ENCODE measurements at regions not wholly inside any gene's neighbourhood (a gene's known extent, or its start where the extent isn't known, plus 50 kb on each side); places are given as distances from the start of the nearest gene placed in this dataset.
A peak's percentile ranks its signal among the peaks of the same experiment; 100 is the strongest.

DNA sequence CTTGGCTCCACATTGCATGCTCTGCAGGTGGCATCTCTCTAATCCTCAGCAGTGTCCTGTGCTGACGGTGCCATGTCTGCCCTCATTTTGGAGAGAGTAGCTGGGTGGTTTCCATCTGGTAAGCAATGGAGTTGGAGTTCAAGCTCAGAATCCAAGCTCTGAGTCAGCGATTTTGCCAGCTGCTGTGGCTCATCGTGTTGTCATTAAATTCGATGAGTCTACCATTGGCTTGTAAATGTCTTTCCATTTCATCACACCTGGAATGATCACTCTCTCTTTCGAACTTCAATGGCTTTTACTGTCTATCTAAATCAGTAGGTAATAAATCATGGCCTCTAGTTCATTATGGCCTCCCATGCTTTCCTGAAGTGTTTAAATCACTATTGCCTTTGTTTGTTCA, 378.5 kb upstream of the TSHZ2 start:
- no peak for DNase-seq (ENCODE audit: extremely low spot score, unreplicated experiment)
- TF ChIP-seq, protein P1, sequence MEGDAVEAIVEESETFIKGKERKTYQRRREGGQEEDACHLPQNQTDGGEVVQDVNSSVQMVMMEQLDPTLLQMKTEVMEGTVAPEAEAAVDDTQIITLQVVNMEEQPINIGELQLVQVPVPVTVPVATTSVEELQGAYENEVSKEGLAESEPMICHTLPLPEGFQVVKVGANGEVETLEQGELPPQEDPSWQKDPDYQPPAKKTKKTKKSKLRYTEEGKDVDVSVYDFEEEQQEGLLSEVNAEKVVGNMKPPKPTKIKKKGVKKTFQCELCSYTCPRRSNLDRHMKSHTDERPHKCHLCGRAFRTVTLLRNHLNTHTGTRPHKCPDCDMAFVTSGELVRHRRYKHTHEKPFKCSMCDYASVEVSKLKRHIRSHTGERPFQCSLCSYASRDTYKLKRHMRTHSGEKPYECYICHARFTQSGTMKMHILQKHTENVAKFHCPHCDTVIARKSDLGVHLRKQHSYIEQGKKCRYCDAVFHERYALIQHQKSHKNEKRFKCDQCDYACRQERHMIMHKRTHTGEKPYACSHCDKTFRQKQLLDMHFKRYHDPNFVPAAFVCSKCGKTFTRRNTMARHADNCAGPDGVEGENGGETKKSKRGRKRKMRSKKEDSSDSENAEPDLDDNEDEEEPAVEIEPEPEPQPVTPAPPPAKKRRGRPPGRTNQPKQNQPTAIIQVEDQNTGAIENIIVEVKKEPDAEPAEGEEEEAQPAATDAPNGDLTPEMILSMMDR (conservative IDR thresholded peaks at IDR 0.05) = no peak
- Mint-ChIP-seq H3K27me3 (no peaks in the 10 kb centered on the region), H3K9me3 (no peaks in the 10 kb centered on the region), H3K36me3 (no peaks in the 10 kb centered on the region), H3K4me1 (ENCODE audit: unreplicated experiment) (no peaks in the 10 kb centered on the region), H3K4me3 (no peak overlapping the region), H3K27ac (no peak overlapping the region)

DNA sequence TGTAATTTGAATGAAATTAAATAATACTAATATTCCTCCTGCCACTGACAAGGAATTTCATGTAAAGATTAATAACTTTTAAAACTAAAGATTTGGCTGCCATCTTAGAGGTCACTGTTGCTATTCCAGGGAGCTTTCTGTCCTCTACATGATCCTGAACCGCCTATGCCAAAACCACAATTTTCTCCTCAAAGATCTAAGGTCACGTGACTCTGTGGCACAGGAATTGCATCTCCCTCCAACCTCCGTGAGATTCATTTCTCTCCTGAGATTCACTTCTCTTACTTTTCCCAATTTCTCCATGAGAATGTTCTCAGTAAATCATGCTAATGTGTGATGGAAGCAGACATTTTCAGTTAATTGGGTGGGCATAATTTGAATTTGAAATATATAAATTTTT, 379.6 kb upstream of the TSHZ2 start:
- Mint-ChIP-seq H3K27ac (no peak overlapping the region), H3K27me3 (no peaks in the 10 kb centered on the region), H3K36me3 (no peaks in the 10 kb centered on the region), H3K4me3 (no peak overlapping the region), H3K9me3 (no peaks in the 10 kb centered on the region), H3K4me1 (ENCODE audit: unreplicated experiment) (no peaks in the 10 kb centered on the region)
- TF ChIP-seq, protein P1 (conservative IDR thresholded peaks at IDR 0.05) = no peak
- DNase-seq (ENCODE audit: extremely low spot score, unreplicated experiment) = no peak

DNA sequence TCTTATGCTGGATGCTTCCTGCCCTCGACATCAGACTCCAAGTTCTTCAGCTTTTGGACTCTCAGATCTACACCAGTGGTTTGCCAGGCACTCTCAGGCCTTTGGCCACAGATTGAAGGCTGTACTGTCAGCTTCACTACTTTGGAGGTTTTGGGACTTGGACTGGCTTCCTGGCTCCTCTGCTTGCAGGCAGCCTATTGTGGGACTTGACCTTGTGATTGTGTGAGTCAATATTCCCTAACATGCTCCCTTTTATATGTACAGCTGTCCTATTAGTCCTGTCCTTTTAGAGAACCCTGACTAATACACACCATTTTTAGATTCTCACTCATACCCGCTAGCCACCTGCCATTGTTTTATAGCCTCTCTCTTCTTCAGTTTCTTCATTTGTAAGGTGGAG, 382.1 kb upstream of the TSHZ2 start:
- Mint-ChIP-seq H3K27ac (no peak overlapping the region), H3K4me1 (ENCODE audit: unreplicated experiment) (no peaks in the 10 kb centered on the region), H3K27me3 (no peaks in the 10 kb centered on the region), H3K36me3 (no peaks in the 10 kb centered on the region), H3K9me3 (no peaks in the 10 kb centered on the region), H3K4me3 (no peak overlapping the region)
- TF ChIP-seq, protein P1 (conservative IDR thresholded peaks at IDR 0.05) = no peak
- DNase-seq (ENCODE audit: extremely low spot score, unreplicated experiment) = no peak

DNA sequence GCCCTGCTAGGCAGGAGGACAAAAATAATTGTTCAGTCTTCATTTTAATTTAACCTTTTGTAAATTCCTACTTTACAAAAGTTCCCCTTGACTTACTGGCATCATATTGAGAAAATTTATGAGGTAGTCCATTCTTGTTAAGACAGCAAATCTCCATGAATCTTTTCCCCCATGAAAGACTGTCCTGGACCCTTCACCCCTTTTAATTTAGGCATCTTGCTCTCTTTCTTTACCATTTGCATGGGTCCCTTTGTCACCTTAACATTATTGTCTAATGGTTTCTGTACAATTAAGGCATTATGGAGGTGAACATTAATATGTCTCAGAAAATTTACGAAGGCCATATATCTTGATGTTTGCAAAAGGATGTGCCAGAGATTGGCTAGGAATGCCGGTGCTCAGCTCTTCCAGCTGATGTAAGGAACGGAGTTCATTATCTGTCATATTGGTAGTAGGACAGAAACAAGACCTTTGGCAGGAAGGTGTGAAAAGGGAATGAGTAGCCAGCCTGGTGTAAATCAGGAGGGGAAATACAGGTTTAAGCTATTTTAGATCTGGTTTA, 382.8 kb upstream of the TSHZ2 start:
- no peaks in the 10 kb centered on the region for H3K4me1 Mint-ChIP-seq (ENCODE audit: unreplicated experiment)
- no peak overlapping the region for H3K4me3 Mint-ChIP-seq
- peak overlapping the region; percentile 9 for H3K27ac Mint-ChIP-seq
- TF ChIP-seq, protein P1 (conservative IDR thresholded peaks at IDR 0.05) = no peak
- H3K27me3 Mint-ChIP-seq = no peaks in the 10 kb centered on the region
- no peak for DNase-seq (ENCODE audit: extremely low spot score, unreplicated experiment)
- H3K9me3 Mint-ChIP-seq = no peaks in the 10 kb centered on the region
- H3K36me3 Mint-ChIP-seq = no peaks in the 10 kb centered on the region

DNA sequence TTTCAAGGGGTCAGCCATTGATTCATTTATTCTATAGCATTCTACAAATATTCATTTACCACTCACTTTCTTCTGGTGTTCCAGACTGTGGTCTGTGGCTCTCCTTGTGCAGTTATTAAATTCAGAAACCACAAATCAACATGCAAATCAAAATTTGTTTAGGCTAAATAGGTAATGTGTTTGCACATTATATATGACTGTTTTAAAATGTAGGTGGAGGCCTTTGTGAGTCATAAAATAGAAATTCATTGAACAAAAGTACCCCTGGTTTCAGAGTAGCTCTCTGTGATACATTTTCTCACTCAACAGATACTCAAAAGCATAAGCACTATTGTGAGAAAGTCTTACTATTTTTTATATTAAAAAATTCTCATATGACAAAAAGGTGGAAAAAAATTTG, 385.5 kb upstream of the TSHZ2 start:
- H3K4me3 Mint-ChIP-seq = no peak overlapping the region

More for the DNA sequence above, 385.5 kb upstream of the TSHZ2 start:
- Mint-ChIP-seq H3K27ac (no peak overlapping the region), H3K9me3 (no peaks in the 10 kb centered on the region), H3K4me1 (ENCODE audit: unreplicated experiment) (no peaks in the 10 kb centered on the region), H3K36me3 (no peaks in the 10 kb centered on the region), H3K27me3 (no peaks in the 10 kb centered on the region)
- no peak for DNase-seq (ENCODE audit: extremely low spot score, unreplicated experiment)
- TF ChIP-seq, protein P1 (conservative IDR thresholded peaks at IDR 0.05) = no peak

Data from type B pancreatic cell (in vitro differentiated cells).